ENCODE measurements at regions not wholly inside any gene's neighbourhood (a gene's known extent, or its start where the extent isn't known, plus 50 kb on each side); places are given as distances from the start of the nearest gene placed in this dataset.

GRCh38 chr2:116706396-116706795 is 1108.1 kb upstream of the DDX18 start:
- TF ChIP-seq POLR2AphosphoS5 (IDR thresholded peaks at IDR 0.05; ENCODE audit: low read depth, low read length), result no peak
- TF ChIP-seq REST (IDR thresholded peaks at IDR 0.05; ENCODE audit: insufficient read depth in 1 of 2, low read depth in 2 of 2, low read length in 2 of 2), result no peak
- TF ChIP-seq TAF1 (IDR thresholded peaks at IDR 0.05; ENCODE audit: borderline replicate concordance, insufficient read depth, low read length), result no peak
- no peak for TF ChIP-seq SIN3A (IDR thresholded peaks at IDR 0.05; ENCODE audit: borderline replicate concordance, insufficient read depth, low read length)

All from PFSK-1 (cell line).